OCI-LY3 (cell line): ENCODE measurements at regions not wholly inside any gene's neighbourhood (a gene's known extent, or its start where the extent isn't known, plus 50 kb on each side); places are given as distances from the start of the nearest gene placed in this dataset.

ENCODE experiments used
- CTCF ChIP-seq: fragments of 200-600, 300-600 bp; sonication (generic); IDR thresholded peaks from 2 replicates; pipeline ENCODE4 v1.5.1; 2014; ENCODE audit warnings: antibody characterized with exemption, low read length, low read depth
- EZH2phosphoT487 ChIP-seq: fragments of 200-600 bp; shearing (Covaris generic); IDR thresholded peaks from 2 replicates; pipeline ENCODE4 v1.6.1; 2018; ENCODE audit warnings: antibody characterized with exemption, mixed run types, low read depth

DNA sequence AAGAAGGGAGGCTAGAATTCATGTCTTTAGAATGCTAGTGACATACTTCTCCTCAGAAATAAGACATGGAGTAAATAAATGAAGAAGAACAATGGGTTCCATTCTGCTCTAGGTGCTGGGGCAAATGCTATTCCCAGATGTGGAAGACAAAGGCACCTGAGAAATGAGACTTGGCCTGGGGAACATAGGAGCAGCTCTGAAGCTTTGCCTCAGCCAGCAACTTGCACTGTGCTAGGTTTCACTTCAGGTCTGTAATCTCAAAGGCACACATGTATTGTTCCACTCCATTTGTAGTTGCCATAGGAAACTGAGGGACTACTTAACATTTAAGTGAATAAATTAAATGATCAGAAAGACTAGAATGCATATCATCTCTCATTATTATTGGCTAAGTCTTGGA is 538.9 kb upstream of the REG3G start:
- TF ChIP-seq CTCF (no peak), EZH2phosphoT487 (no peak)
